Naive B cell (primary cell): ENCODE measurements at regions not wholly inside any gene's neighbourhood (a gene's known extent, or its start where the extent isn't known, plus 50 kb on each side); places are given as distances from the start of the nearest gene placed in this dataset.
"Not testable (repeated sequence)": the region's sequence is repeated elsewhere in the genome, so short reads cannot be mapped to it uniquely, and the experiment has no call there.

Experiments
- ATAC-seq, 2 donors: fragments of 150-1000 bp; cut with Tn5 transposase; 2 replicates each; pipeline ENCODE4 v1.10.0; 2021; ENCODE audit warnings: low read depth in 2 of 2, mild to moderate bottlenecking in 2 of 2, moderate library complexity in 2 of 2
- DNase-seq: peaks from one replicate; pipeline ENCODE4 v3.0.0; 2022
- H3K27ac Mint-ChIP-seq, 6 donors: one replicate each; pipeline ENCODE4 v1.8.0; 2020 to 2022; ENCODE audit warnings: mild to moderate bottlenecking in 6 of 6, mixed read lengths in 6 of 6, moderate library complexity in 5 of 6, inconsistent platforms in 2 of 6
- H3K27me3 Mint-ChIP-seq, 3 donors: one replicate each; pipeline ENCODE4 v1.8.0; 2021 to 2022; ENCODE audit warnings: mixed read lengths in 3 of 3, mild to moderate bottlenecking in 1 of 3
- H3K36me3 Mint-ChIP-seq, 2 donors: one replicate each; pipeline ENCODE4 v1.8.0; 2020 to 2022; ENCODE audit warnings: mixed read lengths in 2 of 2, inconsistent platforms in 1 of 2, mild to moderate bottlenecking in 1 of 2
- H3K4me1 Mint-ChIP-seq, 3 donors: one replicate each; pipeline ENCODE4 v1.8.0; 2020 to 2022; ENCODE audit warnings: mixed read lengths in 3 of 3, inconsistent platforms in 1 of 3, mild to moderate bottlenecking in 1 of 3, moderate library complexity in 1 of 3
- H3K4me3 Mint-ChIP-seq, 8 donors: one replicate each; pipeline ENCODE4 v1.8.0; 2020 to 2022; ENCODE audit warnings: mild to moderate bottlenecking in 8 of 8, mixed read lengths in 8 of 8, moderate library complexity in 8 of 8, inconsistent platforms in 2 of 8
- H3K9me3 Mint-ChIP-seq, 7 donors: one replicate each; pipeline ENCODE4 v1.8.0; 2020 to 2022; ENCODE audit warnings: mixed read lengths in 7 of 7, mild to moderate bottlenecking in 5 of 7, inconsistent platforms in 2 of 7, moderate library complexity in 1 of 7

DNA sequence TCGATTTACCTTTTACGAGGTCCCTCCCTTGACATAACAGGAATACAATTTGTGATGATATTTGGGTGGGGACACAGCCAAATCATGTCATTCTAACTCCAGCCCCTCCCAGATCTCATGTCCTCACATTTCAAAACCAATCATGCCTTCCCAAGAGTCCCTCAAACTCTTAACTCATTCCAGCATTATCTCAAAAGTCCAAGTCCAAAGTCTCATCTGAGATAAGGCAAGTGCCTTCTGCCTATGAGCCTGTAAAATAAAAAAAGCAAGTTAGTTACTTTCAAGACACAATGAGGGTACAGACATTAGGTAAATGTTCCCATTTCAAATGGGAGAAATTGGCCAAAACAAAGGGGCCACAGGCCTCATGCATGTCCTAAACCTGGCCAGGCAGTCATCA is 381.1 kb downstream of the PIK3C3 start:
- DNase-seq (no peak), ATAC-seq (no peak)
- Mint-ChIP-seq H3K27me3 (peaks cover 0 to 5% (median 0%) of the 10 kb centered on the region in 3 donors), H3K9me3 (peaks cover 6 to 24% (median 10%) of the 10 kb centered on the region in 7 donors), H3K27ac (no peak overlapping the region), H3K36me3 (no peaks in the 10 kb centered on the region), H3K4me1 (no peaks in the 10 kb centered on the region), H3K4me3 (no peak overlapping the region)

DNA sequence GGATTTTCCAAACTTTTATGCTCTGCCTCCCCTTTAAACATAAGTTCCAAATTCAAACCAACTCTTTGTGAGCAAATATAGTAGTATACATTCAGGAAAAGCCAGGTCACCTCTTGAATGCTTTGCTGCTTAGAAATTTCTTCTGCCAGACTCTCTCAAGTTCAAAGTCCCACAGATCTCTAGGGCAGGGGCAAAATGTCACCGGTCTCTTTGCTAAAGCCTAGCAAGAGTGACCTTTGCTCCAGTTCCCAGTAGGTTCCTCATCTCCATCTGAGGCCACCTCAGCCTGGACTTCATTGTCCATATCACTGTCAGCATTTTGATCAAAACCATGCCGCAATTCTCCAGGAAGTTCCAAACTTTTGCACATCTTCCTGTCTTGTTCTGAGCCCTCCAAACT is 382.3 kb downstream of the PIK3C3 start:
- not testable (repeated sequence) for H3K27ac Mint-ChIP-seq, ATAC-seq, DNase-seq, H3K36me3 Mint-ChIP-seq, H3K4me3 Mint-ChIP-seq, H3K4me1 Mint-ChIP-seq, H3K27me3 Mint-ChIP-seq
- peaks cover 6 to 24% (median 9%) of the 10 kb centered on the region in 7 donors for H3K9me3 Mint-ChIP-seq

DNA sequence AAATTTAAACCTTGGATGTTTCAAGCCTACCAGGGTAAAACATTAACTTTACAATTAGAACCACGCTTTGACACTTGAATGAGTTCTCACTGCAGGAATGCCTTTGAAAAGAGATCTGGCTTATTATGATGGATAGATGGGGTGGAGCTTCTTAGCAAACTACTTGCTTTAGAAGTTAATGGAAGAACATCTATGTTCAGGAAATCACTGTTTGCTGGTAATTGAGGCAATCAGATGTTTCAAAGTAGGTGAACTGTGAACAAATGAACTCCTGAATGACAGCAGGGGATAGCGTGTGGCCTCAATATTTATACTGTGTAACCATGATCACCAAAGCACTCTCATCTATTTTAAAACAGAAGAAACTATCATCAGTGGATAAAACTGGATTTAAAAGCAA is 383.6 kb downstream of the PIK3C3 start:
- H3K4me3 Mint-ChIP-seq, result no peak overlapping the region
- DNase-seq, result no peak
- no peaks in the 10 kb centered on the region for H3K4me1 Mint-ChIP-seq
- peaks cover 6 to 19% (median 9%) of the 10 kb centered on the region in 7 donors for H3K9me3 Mint-ChIP-seq
- H3K27ac Mint-ChIP-seq, result no peak overlapping the region
- H3K27me3 Mint-ChIP-seq, result no peaks in the 10 kb centered on the region
- no peaks in the 10 kb centered on the region for H3K36me3 Mint-ChIP-seq
- no peak for ATAC-seq

DNA sequence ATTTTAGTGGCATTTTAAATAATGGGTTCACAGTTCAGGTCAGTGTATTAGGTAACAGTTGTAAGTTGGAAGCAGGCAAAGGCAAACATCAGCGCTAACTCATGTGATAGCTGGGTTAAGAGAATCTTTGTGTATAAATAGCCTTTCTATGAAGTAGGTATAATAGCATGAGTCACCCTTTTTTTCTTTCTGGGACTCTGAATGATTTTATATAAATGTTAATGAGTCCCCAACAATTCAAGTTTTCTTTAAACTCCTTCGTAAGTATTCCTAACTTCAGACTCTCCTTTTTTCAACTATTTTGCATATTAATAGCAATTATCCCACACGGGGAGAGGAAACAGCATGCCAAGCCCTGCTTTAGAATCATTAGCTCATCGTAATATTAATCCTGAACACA is 384.3 kb downstream of the PIK3C3 start:
- DNase-seq (no peak), ATAC-seq (no peak)
- no peak overlapping the region for H3K27ac Mint-ChIP-seq

DNA sequence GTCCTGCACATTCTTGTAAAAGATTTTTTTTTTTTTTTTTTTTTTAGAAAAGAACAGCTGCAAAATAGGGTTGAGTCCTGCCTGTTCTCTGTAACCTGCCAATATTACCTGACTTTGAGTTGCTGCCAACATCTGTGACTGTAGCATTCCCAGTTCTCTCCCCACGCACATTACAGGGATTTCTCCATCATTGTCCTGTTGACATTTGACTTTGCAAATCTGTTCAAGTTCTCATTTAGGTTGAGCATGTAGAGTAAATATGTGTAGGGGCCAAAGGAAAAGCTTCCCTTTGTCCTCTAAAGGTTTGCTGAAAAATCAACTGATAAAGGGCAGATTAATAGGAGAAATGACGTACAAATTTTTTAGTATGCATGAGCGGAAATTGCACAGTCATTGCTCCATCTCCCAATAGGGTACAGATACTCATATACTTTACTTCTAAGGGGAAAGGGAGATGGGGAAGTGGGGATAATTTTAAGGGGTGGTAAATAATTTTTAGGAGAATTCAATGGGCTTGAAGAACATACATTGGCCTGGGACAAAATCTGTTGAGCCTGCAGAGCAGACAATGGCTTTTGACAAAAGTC is 385.5 kb downstream of the PIK3C3 start:
- H3K9me3 Mint-ChIP-seq, result peaks cover 3 to 15% (median 8%) of the 10 kb centered on the region in 7 donors

More for the DNA sequence above, 384.3 kb downstream of the PIK3C3 start:
- Mint-ChIP-seq H3K27me3 (no peaks in the 10 kb centered on the region), H3K4me1 (no peaks in the 10 kb centered on the region), H3K36me3 (no peaks in the 10 kb centered on the region), H3K4me3 (no peak overlapping the region), H3K9me3 (peaks cover 6 to 19% (median 9%) of the 10 kb centered on the region in 7 donors)

DNA sequence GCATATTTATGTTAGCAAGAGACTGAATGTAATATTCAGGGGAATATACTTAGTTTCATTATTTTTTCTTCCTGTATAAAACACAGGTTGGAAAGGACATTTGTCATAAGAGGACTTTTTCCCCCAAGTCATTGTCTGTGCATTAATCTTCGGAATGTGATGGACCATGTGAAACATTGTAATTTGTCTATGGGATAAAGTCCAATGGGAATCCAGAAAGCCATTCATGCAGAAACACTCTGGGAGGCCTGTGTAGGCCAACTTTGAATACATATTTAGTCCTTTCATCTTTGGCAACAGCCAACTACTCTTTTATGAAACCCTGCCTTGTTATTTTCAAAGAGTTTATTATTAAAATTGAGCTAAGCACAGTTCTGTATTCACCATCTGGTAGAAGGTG is 386.4 kb downstream of the PIK3C3 start:
- Mint-ChIP-seq H3K9me3 (peaks cover 3 to 12% (median 6%) of the 10 kb centered on the region in 7 donors), H3K4me1 (no peaks in the 10 kb centered on the region), H3K27ac (no peak overlapping the region), H3K4me3 (no peak overlapping the region), H3K36me3 (no peaks in the 10 kb centered on the region), H3K27me3 (no peaks in the 10 kb centered on the region)
- no peak for ATAC-seq
- no peak for DNase-seq

More for the DNA sequence above, 385.5 kb downstream of the PIK3C3 start:
- Mint-ChIP-seq H3K4me3 (no peak overlapping the region), H3K27ac (no peak overlapping the region), H3K36me3 (no peaks in the 10 kb centered on the region), H3K4me1 (no peaks in the 10 kb centered on the region), H3K27me3 (no peaks in the 10 kb centered on the region)
- DNase-seq, result no peak
- no peak for ATAC-seq

DNA sequence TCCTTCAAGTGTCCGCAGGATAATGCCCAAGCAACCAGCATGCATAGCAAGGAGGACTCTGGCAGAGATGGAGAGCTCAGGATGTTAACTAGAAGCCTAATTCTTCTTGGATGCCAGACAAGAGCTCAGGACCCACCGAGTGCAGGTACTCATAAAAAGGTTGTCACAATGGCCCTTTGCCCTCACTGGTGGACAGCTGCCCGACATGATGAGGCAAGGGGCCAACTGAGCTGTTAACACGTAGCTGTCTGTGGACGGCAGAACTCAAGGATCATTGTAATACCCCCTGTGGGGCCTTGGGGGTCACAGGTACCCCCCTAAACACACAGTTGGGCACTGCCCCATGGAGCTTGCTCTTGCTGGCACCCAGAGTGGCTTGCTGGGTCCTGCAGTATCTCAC is 393.7 kb downstream of the PIK3C3 start:
- Mint-ChIP-seq H3K4me1 (no peaks in the 10 kb centered on the region), H3K27ac (no peak overlapping the region), H3K9me3 (peaks cover 0 to 3% (median 0%) of the 10 kb centered on the region in 7 donors), H3K4me3 (no peak overlapping the region), H3K36me3 (no peaks in the 10 kb centered on the region), H3K27me3 (no peaks in the 10 kb centered on the region)
- no peak for DNase-seq
- no peak for ATAC-seq

DNA sequence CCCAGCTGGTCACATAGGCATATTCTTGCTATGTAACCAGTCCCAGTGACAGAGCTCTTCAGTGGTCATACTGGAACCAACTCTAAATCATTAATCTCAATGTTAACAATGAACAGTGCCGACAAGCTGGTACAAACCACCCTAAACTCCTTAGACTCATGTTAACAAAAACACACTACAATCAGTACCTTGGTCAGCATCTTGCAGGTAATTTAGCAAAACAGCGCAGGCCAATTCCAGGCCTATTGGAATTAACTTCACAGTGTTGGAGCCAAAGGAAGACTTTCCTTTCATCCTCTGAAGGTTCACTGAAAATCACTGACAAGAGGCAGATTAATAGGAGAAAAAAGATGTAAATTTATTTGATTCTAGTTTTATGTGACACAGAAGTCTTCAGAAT is 396.4 kb downstream of the PIK3C3 start:
- ATAC-seq, result no peak
- Mint-ChIP-seq H3K4me1 (no peaks in the 10 kb centered on the region), H3K9me3 (no peaks in the 10 kb centered on the region), H3K4me3 (no peak overlapping the region), H3K36me3 (no peaks in the 10 kb centered on the region), H3K27ac (no peak overlapping the region), H3K27me3 (no peaks in the 10 kb centered on the region)
- DNase-seq, result no peak

DNA sequence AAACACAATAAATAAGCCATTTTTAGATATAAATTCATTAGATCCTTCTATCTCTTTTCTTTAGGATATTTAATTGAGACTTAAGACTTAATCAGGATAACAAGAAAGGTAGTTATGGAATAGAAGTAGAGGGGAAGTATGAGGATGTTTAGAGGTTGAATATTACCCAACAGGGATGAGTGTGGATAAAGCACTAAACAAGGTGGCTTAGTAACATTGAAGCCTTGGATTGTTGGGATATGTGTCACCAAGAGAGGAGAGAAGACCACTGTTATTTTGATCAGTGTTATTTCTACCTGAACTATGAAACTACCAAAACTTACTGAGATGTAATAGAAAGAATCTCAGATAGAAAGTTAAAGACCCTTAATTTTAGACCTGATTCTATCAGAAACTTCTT is 405.7 kb downstream of the PIK3C3 start:
- peaks cover 0 to 4% (median 0%) of the 10 kb centered on the region in 3 donors for H3K27me3 Mint-ChIP-seq
- H3K9me3 Mint-ChIP-seq, result no peaks in the 10 kb centered on the region
- ATAC-seq (no peak), DNase-seq (no peak)
- no peaks in the 10 kb centered on the region for H3K4me1 Mint-ChIP-seq
- no peak overlapping the region for H3K4me3 Mint-ChIP-seq
- H3K36me3 Mint-ChIP-seq, result no peaks in the 10 kb centered on the region
- H3K27ac Mint-ChIP-seq, result no peak overlapping the region

DNA sequence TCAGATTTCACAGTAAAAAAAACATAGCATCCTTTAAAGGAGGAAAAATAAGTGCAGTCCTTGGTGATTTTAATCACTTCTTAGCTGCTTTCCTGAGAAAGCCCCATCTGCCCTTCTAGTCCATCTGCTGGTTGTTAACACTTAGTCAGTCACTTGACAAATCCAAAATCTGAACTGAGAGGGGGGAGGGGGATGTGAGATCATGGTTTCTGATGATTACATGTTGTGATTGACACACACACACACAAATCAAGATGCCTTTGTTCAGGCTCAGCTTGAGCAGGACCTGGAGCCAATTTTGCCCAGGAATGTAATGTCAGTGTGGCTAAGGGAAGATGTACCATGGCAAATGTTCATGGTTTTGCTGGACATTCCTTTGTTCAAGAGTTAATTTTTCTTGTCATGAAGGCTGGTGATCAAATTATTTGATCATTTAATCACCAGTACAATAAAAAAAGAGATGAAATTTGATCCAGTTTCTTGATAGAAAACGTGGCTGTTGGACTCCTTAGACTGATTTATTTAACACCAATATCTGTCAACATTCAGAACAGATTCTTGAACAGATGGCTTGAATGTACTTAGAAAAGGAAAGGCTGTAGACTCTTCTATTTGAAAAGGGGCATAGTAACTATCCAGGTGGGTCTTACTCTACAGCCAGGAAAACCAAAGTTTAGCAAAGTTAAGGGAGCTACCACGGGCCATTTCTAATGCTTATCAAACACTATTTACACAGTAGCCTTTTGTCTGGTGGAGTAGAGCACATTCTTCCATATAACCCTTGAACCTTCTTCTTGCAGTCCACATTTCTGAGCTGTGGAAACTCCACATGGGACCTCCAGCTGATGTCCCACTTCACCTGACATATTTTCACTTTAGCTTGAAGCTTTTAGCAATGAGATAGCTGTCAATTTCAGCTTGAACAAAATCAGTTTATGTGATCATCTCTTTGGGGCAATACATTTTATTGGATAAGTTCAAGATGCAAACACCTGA is 408.7 kb downstream of the PIK3C3 start:
- Mint-ChIP-seq H3K9me3 (peaks cover 0 to 3% (median 0%) of the 10 kb centered on the region in 7 donors), H3K4me3 (no peak overlapping the region), H3K27ac (no peak overlapping the region), H3K27me3 (no peaks in the 10 kb centered on the region), H3K4me1 (no peaks in the 10 kb centered on the region), H3K36me3 (no peaks in the 10 kb centered on the region)
- DNase-seq (no peak), ATAC-seq (no peak)

DNA sequence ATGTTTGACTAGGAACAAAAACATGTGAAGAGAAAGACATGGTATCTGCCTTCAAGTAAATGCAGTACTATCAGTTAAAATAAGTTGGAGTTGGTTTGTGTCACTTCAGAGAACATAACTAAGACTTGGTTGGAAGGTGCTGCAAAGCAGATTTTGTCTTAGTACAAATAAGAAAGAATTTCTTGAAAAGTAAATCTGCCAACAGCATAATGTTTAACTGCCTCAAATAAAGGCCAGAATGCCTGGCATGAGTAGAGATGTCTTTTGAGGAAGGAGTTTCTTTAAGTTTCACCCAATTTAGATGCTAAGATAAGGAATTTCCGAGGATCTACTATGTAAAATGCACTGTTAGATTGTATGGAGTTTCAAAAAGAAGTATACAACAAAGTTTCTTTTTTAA is 409.7 kb downstream of the PIK3C3 start:
- H3K4me1 Mint-ChIP-seq, result no peaks in the 10 kb centered on the region
- no peak overlapping the region for H3K4me3 Mint-ChIP-seq
- H3K27me3 Mint-ChIP-seq, result no peaks in the 10 kb centered on the region
- no peak overlapping the region for H3K27ac Mint-ChIP-seq
- DNase-seq (no peak), ATAC-seq (no peak)
- no peaks in the 10 kb centered on the region for H3K36me3 Mint-ChIP-seq
- peaks cover 0 to 3% (median 0%) of the 10 kb centered on the region in 7 donors for H3K9me3 Mint-ChIP-seq

DNA sequence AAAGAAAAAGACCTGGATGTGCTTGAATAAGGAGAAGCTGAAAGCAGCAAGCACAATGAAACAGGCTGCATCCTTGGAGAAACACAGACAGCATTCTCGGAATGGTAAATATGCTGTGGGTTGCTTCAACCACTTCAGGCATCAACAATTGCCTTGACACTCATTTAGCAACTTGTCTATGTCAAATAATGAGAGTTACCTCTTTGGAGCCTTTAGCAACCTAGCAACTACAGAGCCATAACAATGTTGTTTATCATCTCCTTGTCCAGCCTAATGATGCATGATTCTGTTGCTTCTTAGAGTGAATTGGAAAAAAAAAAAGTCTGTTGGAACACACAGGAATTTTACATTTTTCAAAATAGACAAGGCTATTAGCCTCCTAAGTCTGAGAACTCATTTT is 410.6 kb downstream of the PIK3C3 start:
- no peaks in the 10 kb centered on the region for H3K27me3 Mint-ChIP-seq
- H3K9me3 Mint-ChIP-seq, result peaks cover 0 to 3% (median 0%) of the 10 kb centered on the region in 7 donors
- DNase-seq (no peak), ATAC-seq (no peak)
- no peak overlapping the region for H3K27ac Mint-ChIP-seq
- no peaks in the 10 kb centered on the region for H3K4me1 Mint-ChIP-seq
- no peak overlapping the region for H3K4me3 Mint-ChIP-seq
- H3K36me3 Mint-ChIP-seq, result no peaks in the 10 kb centered on the region

DNA sequence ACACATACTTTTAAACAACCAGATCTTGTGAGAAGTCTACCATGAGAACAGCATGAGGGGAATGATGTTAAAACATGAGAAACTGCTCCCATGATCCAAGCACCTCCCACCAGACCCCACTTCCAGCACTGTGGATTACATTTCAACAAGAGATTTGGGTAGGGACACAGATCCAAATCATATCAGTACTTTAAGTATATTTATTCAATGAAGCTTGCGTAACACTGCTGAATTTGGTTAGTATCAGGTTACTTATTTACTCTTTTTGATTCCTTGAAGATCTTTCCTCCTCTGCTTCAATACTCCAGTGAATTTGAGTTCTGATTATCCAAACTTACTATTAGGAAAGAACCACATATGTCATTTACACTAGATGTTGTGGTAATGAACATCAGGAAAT is 418.6 kb downstream of the PIK3C3 start:
- ATAC-seq, result no peak
- Mint-ChIP-seq H3K4me3 (no peak overlapping the region), H3K4me1 (no peaks in the 10 kb centered on the region), H3K27me3 (no peaks in the 10 kb centered on the region), H3K36me3 (no peaks in the 10 kb centered on the region), H3K27ac (no peak overlapping the region), H3K9me3 (peaks cover 0 to 5% (median 2%) of the 10 kb centered on the region in 7 donors)
- DNase-seq, result no peak

DNA sequence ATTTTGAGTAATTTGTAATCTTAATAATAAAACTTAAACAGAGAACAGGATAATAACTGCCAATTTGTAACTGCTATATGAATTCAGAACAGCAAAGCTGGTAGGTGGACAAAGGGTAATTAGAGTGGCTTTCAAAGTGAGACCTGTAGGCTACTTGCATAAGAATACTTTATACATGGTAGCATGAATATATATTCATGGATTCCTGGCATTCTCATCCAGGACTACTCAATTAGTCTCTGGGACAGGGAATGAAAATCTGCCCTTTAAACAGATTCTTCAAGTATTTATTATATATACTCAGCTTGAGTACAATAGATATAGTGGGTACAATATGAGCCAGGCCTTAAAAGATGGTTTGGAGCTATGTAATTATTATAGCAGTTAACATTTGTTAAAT is 419.9 kb downstream of the PIK3C3 start:
- Mint-ChIP-seq H3K4me1 (no peaks in the 10 kb centered on the region), H3K36me3 (no peaks in the 10 kb centered on the region), H3K27ac (no peak overlapping the region), H3K27me3 (no peaks in the 10 kb centered on the region), H3K4me3 (no peak overlapping the region), H3K9me3 (peaks cover 0 to 13% (median 2%) of the 10 kb centered on the region in 7 donors)
- DNase-seq (no peak), ATAC-seq (no peak)
